SK-N-SH treated with all-trans-retinoic acid at 6 μM for 48 hours (cell line): ENCODE measurements at regions not wholly inside any gene's neighbourhood (a gene's known extent, or its start where the extent isn't known, plus 50 kb on each side); places are given as distances from the start of the nearest gene placed in this dataset.

Experiments
- ATAC-seq: fragments of 200-7000 bp; cut with Tn5 transposase; 3 replicates; pipeline ENCODE4 v1.9.1; 2020; ENCODE audit warnings: mild to moderate bottlenecking, moderate library complexity
- ARNTL ChIP-seq: fragments of 450-650 bp; formaldehyde crosslinking; IDR thresholded peaks from 2 replicates; pipeline ENCODE4 v1.5.0; 2020; ENCODE audit warnings: low read depth, mild to moderate bottlenecking, moderate library complexity, borderline replicate concordance
- BACH2 ChIP-seq: fragments of 250-450 bp; sonication (Bioruptor Pico); IDR thresholded peaks from 2 replicates; pipeline ENCODE4 v1.9.0; 2021; ENCODE audit warnings: mild to moderate bottlenecking, borderline replicate concordance
- CSDC2 ChIP-seq: fragments of 250-450 bp; sonication (Bioruptor Pico); IDR thresholded peaks from 2 replicates; pipeline ENCODE4 v1.5.0; 2020; ENCODE audit warnings: mild to moderate bottlenecking, moderate library complexity
- ESRRG ChIP-seq: fragments of 250-450 bp; sonication (Bioruptor Pico); IDR thresholded peaks from 2 replicates; pipeline ENCODE4 v1.6.1; 2021; ENCODE audit warnings: mild to moderate bottlenecking
- GLIS3 ChIP-seq: fragments of 250-450 bp; sonication (Bioruptor Pico); IDR thresholded peaks from 2 replicates; pipeline ENCODE4 v1.5.0; 2020; ENCODE audit warnings: mild to moderate bottlenecking, moderate library complexity
- ISL1 ChIP-seq: fragments of 250-450 bp; sonication (Bioruptor Pico); IDR thresholded peaks from 2 replicates; pipeline ENCODE4 v2.1.2; 2022; ENCODE audit warnings: mild to moderate bottlenecking, moderate library complexity
- OSR1 ChIP-seq: fragments of 250-450 bp; sonication (Bioruptor Pico); IDR thresholded peaks from 2 replicates; pipeline ENCODE4 v1.8.0; 2022; ENCODE audit warnings: moderate library complexity, mild to moderate bottlenecking, inconsistent platforms
- PPARA ChIP-seq: fragments of 250-450 bp; sonication (Bioruptor Pico); IDR thresholded peaks from 2 replicates; pipeline ENCODE4 v1.5.0; 2020; ENCODE audit warnings: mild to moderate bottlenecking, borderline replicate concordance
- RARB ChIP-seq: fragments of 250-450 bp; sonication (Bioruptor Pico); IDR thresholded peaks from 2 replicates; pipeline ENCODE4 v1.8.0; 2021; ENCODE audit warnings: mild to moderate bottlenecking, moderate library complexity
- SNAI2 ChIP-seq: fragments of 250-450 bp; sonication (Bioruptor Pico); IDR thresholded peaks from 2 replicates; pipeline ENCODE4 v1.5.0; 2020; ENCODE audit warnings: mild to moderate bottlenecking, moderate library complexity
- TCF4 ChIP-seq: fragments of 250-450 bp; sonication (Bioruptor Pico); IDR thresholded peaks from 2 replicates; pipeline ENCODE4 v1.8.0; 2021; ENCODE audit warnings: mild to moderate bottlenecking, moderate library complexity, borderline replicate concordance
- ZC3H10 ChIP-seq: fragments of 250-450 bp; sonication (Bioruptor Pico); IDR thresholded peaks from 2 replicates; pipeline ENCODE4 v1.5.1; 2021; ENCODE audit warnings: mild to moderate bottlenecking, moderate library complexity
- ZFP3 ChIP-seq: fragments of 250-450 bp; sonication (Bioruptor Pico); IDR thresholded peaks from 2 replicates; pipeline ENCODE4 v1.5.0; 2020; ENCODE audit warnings: mild to moderate bottlenecking, moderate library complexity
- ZFP30 ChIP-seq: fragments of 450-650 bp; formaldehyde crosslinking; IDR thresholded peaks from 2 replicates; pipeline ENCODE4 v1.5.0; 2022; ENCODE audit warnings: mild to moderate bottlenecking, moderate library complexity
- ZNF565 ChIP-seq: fragments of 450-650 bp; formaldehyde crosslinking; conservative IDR thresholded peaks from 2 replicates; pipeline ENCODE4 v1.5.0; 2020; ENCODE audit warnings: low read depth, mild to moderate bottlenecking, moderate library complexity
- ZNF70 ChIP-seq: fragments of 450-650 bp; formaldehyde crosslinking; IDR thresholded peaks from 2 replicates; pipeline ENCODE4 v1.5.0; 2020; ENCODE audit warnings: mild to moderate bottlenecking, moderate library complexity
- TF ChIP-seq, protein P1 (sequence below): fragments of 250-450 bp; sonication (Bioruptor Pico); IDR thresholded peaks from 2 replicates; pipeline ENCODE4 v1.8.0; 2021; ENCODE audit warnings: low read depth, mild to moderate bottlenecking, moderate library complexity, borderline replicate concordance
- TF ChIP-seq, protein P2 (sequence below): fragments of 250-450 bp; sonication (Bioruptor Pico); IDR thresholded peaks from 2 replicates; pipeline ENCODE4 v1.8.0; 2020; ENCODE audit warnings: mild to moderate bottlenecking, moderate library complexity, borderline replicate concordance
- TF ChIP-seq, protein P3 (sequence below): fragments of 250-450 bp; sonication (Bioruptor Pico); IDR thresholded peaks from 2 replicates; pipeline ENCODE4 v1.5.0; 2020; ENCODE audit warnings: mild to moderate bottlenecking, moderate library complexity
- TF ChIP-seq, protein P4 (sequence below): fragments of 250-450 bp; sonication (Bioruptor Pico); IDR thresholded peaks from 2 replicates; pipeline ENCODE4 v1.5.1; 2020; ENCODE audit warnings: low read depth, mild to moderate bottlenecking, moderate library complexity
- TF ChIP-seq, protein P5 (sequence below): fragments of 250-450 bp; sonication (Bioruptor Pico); IDR thresholded peaks from 2 replicates; pipeline ENCODE4 v1.5.1; 2021; ENCODE audit warnings: mild to moderate bottlenecking, moderate library complexity

DNA sequence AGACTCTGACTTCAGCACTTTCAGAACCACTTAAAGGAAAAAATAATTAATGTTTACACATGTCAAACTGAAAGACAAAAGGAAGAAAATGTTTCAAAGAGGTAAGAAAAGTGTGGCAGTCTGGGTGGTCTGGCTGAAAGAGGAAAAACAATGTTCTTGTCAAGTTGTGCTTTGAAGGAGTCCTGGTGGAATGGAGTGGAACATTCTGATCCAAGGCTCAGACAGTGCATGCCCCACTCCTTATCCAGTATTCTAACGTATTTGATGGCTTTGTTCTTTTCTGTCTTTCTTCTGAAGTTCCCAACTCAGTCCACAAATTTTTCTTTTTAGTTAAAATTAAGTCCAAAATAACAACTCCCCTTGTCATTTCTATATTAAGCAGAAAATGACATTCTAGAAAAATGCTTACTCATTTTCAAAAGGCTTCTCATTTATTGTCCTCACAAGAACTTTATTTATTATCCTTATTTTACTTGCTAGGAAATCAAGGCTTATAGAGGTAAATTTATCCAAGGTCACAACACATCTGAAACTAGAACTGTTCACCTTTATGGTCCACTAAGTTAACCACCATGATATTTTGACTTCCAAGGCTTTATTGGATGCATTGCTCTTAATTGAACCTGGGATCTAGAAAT, 121.7 kb upstream of the NAP1L1 start:
- no peak for ATAC-seq
- no peak for TF ChIP-seq GLIS3 (CRISPR knock-in tag)
- TF ChIP-seq, protein P1, sequence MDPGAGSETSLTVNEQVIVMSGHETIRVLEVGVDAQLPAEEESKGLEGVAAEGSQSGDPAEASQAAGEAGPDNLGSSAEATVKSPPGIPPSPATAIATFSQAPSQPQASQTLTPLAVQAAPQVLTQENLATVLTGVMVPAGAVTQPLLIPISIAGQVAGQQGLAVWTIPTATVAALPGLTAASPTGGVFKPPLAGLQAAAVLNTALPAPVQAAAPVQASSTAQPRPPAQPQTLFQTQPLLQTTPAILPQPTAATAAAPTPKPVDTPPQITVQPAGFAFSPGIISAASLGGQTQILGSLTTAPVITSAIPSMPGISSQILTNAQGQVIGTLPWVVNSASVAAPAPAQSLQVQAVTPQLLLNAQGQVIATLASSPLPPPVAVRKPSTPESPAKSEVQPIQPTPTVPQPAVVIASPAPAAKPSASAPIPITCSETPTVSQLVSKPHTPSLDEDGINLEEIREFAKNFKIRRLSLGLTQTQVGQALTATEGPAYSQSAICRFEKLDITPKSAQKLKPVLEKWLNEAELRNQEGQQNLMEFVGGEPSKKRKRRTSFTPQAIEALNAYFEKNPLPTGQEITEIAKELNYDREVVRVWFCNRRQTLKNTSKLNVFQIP (CRISPR knock-in tag), result no peak
- no peak for TF ChIP-seq ZFP30 (CRISPR knock-in tag)
- TF ChIP-seq OSR1, result no peak
- TF ChIP-seq, protein P2, sequence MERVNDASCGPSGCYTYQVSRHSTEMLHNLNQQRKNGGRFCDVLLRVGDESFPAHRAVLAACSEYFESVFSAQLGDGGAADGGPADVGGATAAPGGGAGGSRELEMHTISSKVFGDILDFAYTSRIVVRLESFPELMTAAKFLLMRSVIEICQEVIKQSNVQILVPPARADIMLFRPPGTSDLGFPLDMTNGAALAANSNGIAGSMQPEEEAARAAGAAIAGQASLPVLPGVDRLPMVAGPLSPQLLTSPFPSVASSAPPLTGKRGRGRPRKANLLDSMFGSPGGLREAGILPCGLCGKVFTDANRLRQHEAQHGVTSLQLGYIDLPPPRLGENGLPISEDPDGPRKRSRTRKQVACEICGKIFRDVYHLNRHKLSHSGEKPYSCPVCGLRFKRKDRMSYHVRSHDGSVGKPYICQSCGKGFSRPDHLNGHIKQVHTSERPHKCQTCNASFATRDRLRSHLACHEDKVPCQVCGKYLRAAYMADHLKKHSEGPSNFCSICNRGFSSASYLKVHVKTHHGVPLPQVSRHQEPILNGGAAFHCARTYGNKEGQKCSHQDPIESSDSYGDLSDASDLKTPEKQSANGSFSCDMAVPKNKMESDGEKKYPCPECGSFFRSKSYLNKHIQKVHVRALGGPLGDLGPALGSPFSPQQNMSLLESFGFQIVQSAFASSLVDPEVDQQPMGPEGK (CRISPR knock-in tag), result no peak
- TF ChIP-seq RARB (CRISPR knock-in tag), result no peak
- TF ChIP-seq PPARA (CRISPR knock-in tag), result no peak
- TF ChIP-seq BACH2 (CRISPR knock-in tag), result no peak
- TF ChIP-seq ZC3H10 (CRISPR knock-in tag), result no peak

DNA sequence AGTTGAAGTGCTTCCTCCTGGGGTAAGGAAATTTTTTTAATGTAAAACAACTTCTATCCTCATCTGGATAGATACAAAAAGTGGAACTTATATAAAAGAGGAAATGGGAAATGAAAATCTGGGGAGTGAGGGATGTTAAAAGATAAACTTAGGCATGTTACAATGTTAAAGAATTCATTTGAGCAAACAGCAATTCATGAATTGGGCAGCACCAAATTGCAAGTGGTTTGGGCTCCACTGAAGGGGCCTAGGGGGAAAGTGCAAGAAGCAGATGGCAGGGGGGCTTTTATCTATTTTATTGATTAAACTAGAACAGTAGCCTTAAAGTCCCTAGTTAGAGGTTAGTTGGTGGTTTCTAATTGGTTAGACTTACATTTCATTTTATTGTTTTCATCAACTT, 118.1 kb upstream of the NAP1L1 start:
- no peak for TF ChIP-seq ZFP3 (CRISPR knock-in tag)
- no peak for TF ChIP-seq TCF4 (CRISPR knock-in tag)
- no peak for TF ChIP-seq ESRRG (CRISPR knock-in tag)
- ATAC-seq, result no peak

DNA sequence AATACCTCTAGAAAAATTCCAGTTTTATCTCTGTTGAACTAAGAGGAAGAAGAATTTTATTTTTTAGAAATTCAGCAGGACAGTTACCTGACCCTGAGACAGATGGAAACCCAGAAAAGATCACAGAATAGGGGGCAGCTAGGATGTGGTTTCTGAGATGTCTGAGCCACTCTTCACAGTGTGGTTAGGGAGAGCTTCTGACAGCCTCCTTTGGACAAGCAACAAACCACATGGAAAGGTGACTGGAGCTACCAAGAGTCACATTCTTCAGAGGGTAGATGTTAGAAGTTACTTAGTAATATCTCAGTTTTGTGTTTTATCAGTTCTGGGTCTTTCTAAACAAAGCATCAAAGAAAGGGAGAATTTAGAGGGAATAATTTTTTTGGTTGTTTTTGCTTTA, 117.3 kb upstream of the NAP1L1 start:
- no peak for ATAC-seq

More for the DNA sequence above, 117.3 kb upstream of the NAP1L1 start:
- TF ChIP-seq ARNTL (CRISPR knock-in tag), result no peak
- no peak for TF ChIP-seq ESRRG (CRISPR knock-in tag)
- TF ChIP-seq BACH2 (CRISPR knock-in tag), result no peak
- TF ChIP-seq SNAI2 (CRISPR knock-in tag), result no peak
- TF ChIP-seq, protein P3, sequence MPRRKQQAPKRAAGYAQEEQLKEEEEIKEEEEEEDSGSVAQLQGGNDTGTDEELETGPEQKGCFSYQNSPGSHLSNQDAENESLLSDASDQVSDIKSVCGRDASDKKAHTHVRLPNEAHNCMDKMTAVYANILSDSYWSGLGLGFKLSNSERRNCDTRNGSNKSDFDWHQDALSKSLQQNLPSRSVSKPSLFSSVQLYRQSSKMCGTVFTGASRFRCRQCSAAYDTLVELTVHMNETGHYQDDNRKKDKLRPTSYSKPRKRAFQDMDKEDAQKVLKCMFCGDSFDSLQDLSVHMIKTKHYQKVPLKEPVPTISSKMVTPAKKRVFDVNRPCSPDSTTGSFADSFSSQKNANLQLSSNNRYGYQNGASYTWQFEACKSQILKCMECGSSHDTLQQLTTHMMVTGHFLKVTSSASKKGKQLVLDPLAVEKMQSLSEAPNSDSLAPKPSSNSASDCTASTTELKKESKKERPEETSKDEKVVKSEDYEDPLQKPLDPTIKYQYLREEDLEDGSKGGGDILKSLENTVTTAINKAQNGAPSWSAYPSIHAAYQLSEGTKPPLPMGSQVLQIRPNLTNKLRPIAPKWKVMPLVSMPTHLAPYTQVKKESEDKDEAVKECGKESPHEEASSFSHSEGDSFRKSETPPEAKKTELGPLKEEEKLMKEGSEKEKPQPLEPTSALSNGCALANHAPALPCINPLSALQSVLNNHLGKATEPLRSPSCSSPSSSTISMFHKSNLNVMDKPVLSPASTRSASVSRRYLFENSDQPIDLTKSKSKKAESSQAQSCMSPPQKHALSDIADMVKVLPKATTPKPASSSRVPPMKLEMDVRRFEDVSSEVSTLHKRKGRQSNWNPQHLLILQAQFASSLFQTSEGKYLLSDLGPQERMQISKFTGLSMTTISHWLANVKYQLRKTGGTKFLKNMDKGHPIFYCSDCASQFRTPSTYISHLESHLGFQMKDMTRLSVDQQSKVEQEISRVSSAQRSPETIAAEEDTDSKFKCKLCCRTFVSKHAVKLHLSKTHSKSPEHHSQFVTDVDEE (CRISPR knock-in tag), result no peak
- TF ChIP-seq ZNF565, result no peak
- TF ChIP-seq CSDC2, result no peak
- TF ChIP-seq TCF4 (CRISPR knock-in tag), result no peak
- TF ChIP-seq, protein P1 (CRISPR knock-in tag), result no peak
- no peak for TF ChIP-seq ZC3H10 (CRISPR knock-in tag)
- TF ChIP-seq RARB (CRISPR knock-in tag), result no peak
- no peak for TF ChIP-seq ZNF70 (CRISPR knock-in tag)
- TF ChIP-seq GLIS3 (CRISPR knock-in tag), result no peak
- TF ChIP-seq, protein P2 (CRISPR knock-in tag), result no peak
- TF ChIP-seq, protein P4, sequence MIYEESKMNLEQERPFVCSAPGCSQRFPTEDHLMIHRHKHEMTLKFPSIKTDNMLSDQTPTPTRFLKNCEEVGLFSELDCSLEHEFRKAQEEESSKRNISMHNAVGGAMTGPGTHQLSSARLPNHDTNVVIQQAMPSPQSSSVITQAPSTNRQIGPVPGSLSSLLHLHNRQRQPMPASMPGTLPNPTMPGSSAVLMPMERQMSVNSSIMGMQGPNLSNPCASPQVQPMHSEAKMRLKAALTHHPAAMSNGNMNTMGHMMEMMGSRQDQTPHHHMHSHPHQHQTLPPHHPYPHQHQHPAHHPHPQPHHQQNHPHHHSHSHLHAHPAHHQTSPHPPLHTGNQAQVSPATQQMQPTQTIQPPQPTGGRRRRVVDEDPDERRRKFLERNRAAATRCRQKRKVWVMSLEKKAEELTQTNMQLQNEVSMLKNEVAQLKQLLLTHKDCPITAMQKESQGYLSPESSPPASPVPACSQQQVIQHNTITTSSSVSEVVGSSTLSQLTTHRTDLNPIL (CRISPR knock-in tag), result no peak
- TF ChIP-seq ZFP3 (CRISPR knock-in tag), result no peak
- no peak for TF ChIP-seq ISL1
- TF ChIP-seq, protein P5, sequence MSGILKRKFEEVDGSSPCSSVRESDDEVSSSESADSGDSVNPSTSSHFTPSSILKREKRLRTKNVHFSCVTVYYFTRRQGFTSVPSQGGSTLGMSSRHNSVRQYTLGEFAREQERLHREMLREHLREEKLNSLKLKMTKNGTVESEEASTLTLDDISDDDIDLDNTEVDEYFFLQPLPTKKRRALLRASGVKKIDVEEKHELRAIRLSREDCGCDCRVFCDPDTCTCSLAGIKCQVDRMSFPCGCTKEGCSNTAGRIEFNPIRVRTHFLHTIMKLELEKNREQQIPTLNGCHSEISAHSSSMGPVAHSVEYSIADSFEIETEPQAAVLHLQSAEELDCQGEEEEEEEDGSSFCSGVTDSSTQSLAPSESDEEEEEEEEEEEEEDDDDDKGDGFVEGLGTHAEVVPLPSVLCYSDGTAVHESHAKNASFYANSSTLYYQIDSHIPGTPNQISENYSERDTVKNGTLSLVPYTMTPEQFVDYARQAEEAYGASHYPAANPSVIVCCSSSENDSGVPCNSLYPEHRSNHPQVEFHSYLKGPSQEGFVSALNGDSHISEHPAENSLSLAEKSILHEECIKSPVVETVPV (CRISPR knock-in tag), result no peak
